ENCODE measurements at regions not wholly inside any gene's neighbourhood (a gene's known extent, or its start where the extent isn't known, plus 50 kb on each side); places are given as distances from the start of the nearest gene placed in this dataset.

DNA sequence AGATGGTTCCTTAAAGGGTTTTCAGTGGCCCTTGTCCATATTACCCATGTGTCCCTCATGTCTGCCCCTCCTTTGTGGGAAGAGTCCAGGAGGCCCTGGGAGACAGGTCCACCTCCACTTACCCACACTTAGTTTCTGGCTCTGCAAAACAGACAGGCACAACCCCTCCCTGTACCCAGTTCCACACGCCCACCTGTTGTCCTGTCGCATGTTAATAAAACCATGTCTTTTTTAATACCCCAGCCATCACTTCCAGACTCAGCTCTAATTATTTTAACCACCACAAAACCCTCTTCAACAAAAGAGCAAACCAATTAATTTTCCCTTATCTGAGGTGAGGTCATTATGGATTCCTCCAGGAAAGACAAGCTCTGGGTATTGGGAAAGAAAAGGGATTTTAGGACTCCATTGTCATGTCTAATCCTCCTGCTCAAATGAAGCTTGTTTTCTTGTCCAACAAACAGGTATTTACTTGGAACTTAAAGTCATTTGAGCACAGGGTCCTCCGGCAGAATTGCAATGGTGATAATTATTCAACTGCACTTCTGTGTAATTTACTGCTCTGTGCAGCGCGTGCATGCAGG lies 68.9 kb downstream of the CCDC185 start:
- Histone ChIP-seq H3K36me3 (replicated peaks) (no peaks in the 10 kb centered on the region), H3K27ac (no peak overlapping the region), H3K4me3 (ENCODE audit: low read depth, low read length) (no peak overlapping the region), H3K27me3 (replicated peaks) (no peaks in the 10 kb centered on the region)
- TF ChIP-seq, protein P1, sequence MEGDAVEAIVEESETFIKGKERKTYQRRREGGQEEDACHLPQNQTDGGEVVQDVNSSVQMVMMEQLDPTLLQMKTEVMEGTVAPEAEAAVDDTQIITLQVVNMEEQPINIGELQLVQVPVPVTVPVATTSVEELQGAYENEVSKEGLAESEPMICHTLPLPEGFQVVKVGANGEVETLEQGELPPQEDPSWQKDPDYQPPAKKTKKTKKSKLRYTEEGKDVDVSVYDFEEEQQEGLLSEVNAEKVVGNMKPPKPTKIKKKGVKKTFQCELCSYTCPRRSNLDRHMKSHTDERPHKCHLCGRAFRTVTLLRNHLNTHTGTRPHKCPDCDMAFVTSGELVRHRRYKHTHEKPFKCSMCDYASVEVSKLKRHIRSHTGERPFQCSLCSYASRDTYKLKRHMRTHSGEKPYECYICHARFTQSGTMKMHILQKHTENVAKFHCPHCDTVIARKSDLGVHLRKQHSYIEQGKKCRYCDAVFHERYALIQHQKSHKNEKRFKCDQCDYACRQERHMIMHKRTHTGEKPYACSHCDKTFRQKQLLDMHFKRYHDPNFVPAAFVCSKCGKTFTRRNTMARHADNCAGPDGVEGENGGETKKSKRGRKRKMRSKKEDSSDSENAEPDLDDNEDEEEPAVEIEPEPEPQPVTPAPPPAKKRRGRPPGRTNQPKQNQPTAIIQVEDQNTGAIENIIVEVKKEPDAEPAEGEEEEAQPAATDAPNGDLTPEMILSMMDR (IDR thresholded peaks at IDR 0.05; ENCODE audit: low read depth, low read length, missing control alignments): no peak
- in situ Hi-C loops (cut with HindIII; ENCODE audit: low pct_ligation_motif_present, low sequenced_read_pairs): no loop called here
- DNase-seq: no peak

DNA sequence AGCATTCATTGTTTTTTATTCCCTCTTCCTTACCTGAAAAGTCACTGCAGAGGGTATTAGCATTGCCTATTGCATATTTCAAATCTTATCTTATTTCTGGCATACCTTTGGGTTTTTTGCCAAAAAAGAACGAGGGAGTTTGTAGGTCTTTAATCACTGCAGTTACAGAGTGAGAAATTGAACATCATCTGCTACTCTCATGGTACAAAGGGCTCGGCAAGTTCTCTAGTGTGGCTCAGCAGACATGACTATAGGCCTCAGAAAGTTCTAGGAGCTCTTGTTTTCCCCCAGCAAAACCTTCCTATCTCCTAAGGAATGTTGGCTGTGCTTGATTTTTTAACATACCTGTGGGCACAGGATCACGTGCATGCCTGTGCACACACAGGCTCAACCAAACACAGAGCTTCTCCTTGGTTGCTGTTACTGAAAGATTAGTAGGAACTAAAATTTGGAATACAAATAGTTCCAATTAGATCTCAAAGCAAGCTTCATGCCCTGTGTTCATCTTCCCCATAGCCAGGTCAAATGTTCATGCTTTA lies 69.7 kb downstream of the CCDC185 start:
- DNase-seq: no peak
- H3K4me3 ChIP-seq (ENCODE audit: low read depth, low read length): no peak overlapping the region

DNA sequence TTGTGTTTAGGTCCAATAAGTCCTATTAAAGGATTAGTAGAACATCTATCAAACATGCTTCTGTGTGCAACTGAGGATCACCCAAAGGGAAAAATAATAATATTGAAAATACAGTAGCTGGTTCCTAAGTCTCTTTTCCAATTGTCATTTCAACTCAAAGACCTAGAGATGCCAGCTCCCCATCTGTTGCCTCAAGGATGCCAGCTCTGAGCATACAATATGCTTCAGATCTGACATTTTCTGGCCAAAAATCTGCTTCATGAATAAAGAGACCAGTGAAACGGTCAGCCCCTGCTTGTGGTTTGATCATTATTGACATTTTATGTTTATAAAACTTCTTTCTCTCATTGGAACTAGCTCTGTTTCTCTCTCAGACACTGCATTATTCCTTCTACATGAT lies 72.9 kb downstream of the CCDC185 start:
- DNase-seq: no peak
- Histone ChIP-seq H3K4me3 (ENCODE audit: low read depth, low read length) (no peak overlapping the region), H3K27ac (no peak overlapping the region), H3K36me3 (replicated peaks) (no peaks in the 10 kb centered on the region), H3K27me3 (replicated peaks) (no peaks in the 10 kb centered on the region)
- TF ChIP-seq, protein P1 (IDR thresholded peaks at IDR 0.05; ENCODE audit: low read depth, low read length, missing control alignments): no peak
- in situ Hi-C loops (cut with HindIII; ENCODE audit: low pct_ligation_motif_present, low sequenced_read_pairs): no loop called here

More for the DNA sequence above, 69.7 kb downstream of the CCDC185 start:
- TF ChIP-seq, protein P1 (IDR thresholded peaks at IDR 0.05; ENCODE audit: low read depth, low read length, missing control alignments): no peak
- no peaks in the 10 kb centered on the region for H3K36me3 ChIP-seq (replicated peaks)
- in situ Hi-C loops (cut with HindIII; ENCODE audit: low pct_ligation_motif_present, low sequenced_read_pairs): no loop called here
- H3K27me3 ChIP-seq (replicated peaks): no peaks in the 10 kb centered on the region
- no peak overlapping the region for H3K27ac ChIP-seq

DNA sequence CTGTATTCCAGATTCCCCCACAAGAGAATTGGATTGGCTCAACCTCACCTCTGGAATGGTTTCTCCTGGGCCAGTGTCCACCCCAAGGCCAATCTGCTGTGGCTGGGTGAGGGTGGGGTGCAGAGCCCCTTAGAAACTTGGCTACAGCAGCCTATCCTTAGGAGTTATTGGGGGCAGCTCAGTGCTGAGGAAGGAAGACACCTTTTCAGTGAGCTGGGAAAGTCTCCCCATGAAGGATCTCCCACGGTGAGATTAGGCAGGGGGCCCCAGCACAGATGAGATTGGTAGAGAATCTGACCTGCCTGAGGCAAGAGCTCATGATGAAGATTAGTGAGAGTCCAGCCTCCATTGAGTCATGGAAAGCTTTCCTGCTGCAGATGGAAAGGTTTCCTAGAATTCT lies 78.4 kb downstream of the CCDC185 start:
- no peaks in the 10 kb centered on the region for H3K36me3 ChIP-seq (replicated peaks)

DNA sequence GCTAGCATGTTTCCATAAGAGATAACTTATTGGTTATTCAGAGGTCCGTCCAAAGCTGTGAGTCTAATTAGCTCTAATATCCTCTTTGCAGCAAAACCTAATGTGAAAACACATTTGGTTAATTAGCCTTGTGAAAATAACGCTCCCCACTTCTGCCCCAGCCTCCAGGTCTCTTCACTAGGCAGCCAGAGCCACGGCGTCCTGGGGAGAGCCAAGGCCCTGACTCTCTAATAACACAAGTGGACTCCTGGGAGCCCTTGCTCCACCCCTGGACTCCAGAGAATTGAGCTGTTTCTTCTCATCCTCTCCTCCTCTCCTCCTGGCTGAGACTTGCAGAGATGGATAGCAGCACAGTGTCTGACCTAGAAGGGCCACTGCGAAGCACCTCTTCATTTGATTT lies 78.8 kb downstream of the CCDC185 start:
- DNase-seq: no peak
- in situ Hi-C loops (cut with HindIII; ENCODE audit: low pct_ligation_motif_present, low sequenced_read_pairs): no loop called here

More for the DNA sequence above, 78.4 kb downstream of the CCDC185 start:
- Histone ChIP-seq H3K27me3 (replicated peaks) (no peaks in the 10 kb centered on the region), H3K4me3 (ENCODE audit: low read depth, low read length) (no peak overlapping the region), H3K27ac (no peak overlapping the region)
- in situ Hi-C loops (cut with HindIII; ENCODE audit: low pct_ligation_motif_present, low sequenced_read_pairs): no loop called here
- no peak for DNase-seq
- TF ChIP-seq, protein P1 (IDR thresholded peaks at IDR 0.05; ENCODE audit: low read depth, low read length, missing control alignments): no peak

More for the DNA sequence above, 78.8 kb downstream of the CCDC185 start:
- TF ChIP-seq, protein P1 (IDR thresholded peaks at IDR 0.05; ENCODE audit: low read depth, low read length, missing control alignments): no peak
- Histone ChIP-seq H3K4me3 (ENCODE audit: low read depth, low read length) (no peak overlapping the region), H3K36me3 (replicated peaks) (no peaks in the 10 kb centered on the region), H3K27ac (no peak overlapping the region), H3K27me3 (replicated peaks) (no peaks in the 10 kb centered on the region)

Measured in brain microvascular endothelial cell (primary cell).